ENCODE measurements at regions not wholly inside any gene's neighbourhood (a gene's known extent, or its start where the extent isn't known, plus 50 kb on each side); places are given as distances from the start of the nearest gene placed in this dataset.

- DNase-seq = no peak
Observed at GRCh38 chr10:85510682-85511081, 855.9 kb downstream of the GRID1 start.

GRCh38 chr10:85513436-85513835, 853.2 kb downstream of the GRID1 start:
- DNase-seq = no peak

- DNase-seq = no peak
Observed at GRCh38 chr10:85515316-85515715, 851.3 kb downstream of the GRID1 start.

GRCh38 chr10:85524001-85524666, 842.5 kb downstream of the GRID1 start:
- DNase-seq = no peak

GRCh38 chr10:85527616-85528317, 838.8 kb downstream of the GRID1 start:
- no peak for DNase-seq

- DNase-seq = no peak
Observed at GRCh38 chr10:85528318-85528652, 838.3 kb downstream of the GRID1 start.

GRCh38 chr10:85531706-85532105, 834.9 kb downstream of the GRID1 start:
- DNase-seq = no peak

- no peak for DNase-seq
Observed at GRCh38 chr10:85532773-85533172, 833.8 kb downstream of the GRID1 start.

GRCh38 chr10:85535926-85536325, 830.7 kb downstream of the GRID1 start:
- DNase-seq = no peak

- DNase-seq = no peak
Observed at GRCh38 chr10:85537561-85537960, 829.0 kb downstream of the GRID1 start.

GRCh38 chr10:85538601-85539000, 828.0 kb downstream of the GRID1 start:
- DNase-seq = no peak

- peak; percentile 24 for DNase-seq
Observed at GRCh38 chr10:85542152-85542551, 824.4 kb downstream of the GRID1 start.

- DNase-seq = no peak
Observed at GRCh38 chr10:85542936-85543730, 823.5 kb downstream of the GRID1 start.

- peak; percentile 46 for DNase-seq
Observed at GRCh38 chr10:85544956-85545355, 821.6 kb downstream of the GRID1 start.

- no peak for DNase-seq
Observed at GRCh38 chr10:85545874-85546273, 820.7 kb downstream of the GRID1 start.

- no peak for DNase-seq
Observed at GRCh38 chr10:85547460-85548023, 819.1 kb downstream of the GRID1 start.

- DNase-seq = peak; percentile 48
Observed at GRCh38 chr10:85548034-85548433, 818.6 kb downstream of the GRID1 start.
